Lung (tissue), 11 donors: ENCODE measurements at regions not wholly inside any gene's neighbourhood (a gene's known extent, or its start where the extent isn't known, plus 50 kb on each side); places are given as distances from the start of the nearest gene placed in this dataset.

ENCODE experiments used
- ATAC-seq: fragments of 200-7000 bp; cut with Tn5 transposase; one replicate; pipeline ENCODE4 v1.9.1; 2020; ENCODE audit warnings: moderate number of reproducible peaks; ENCODE audit not compliant: insufficient read depth, low FRiP score
- DNase-seq, 3 donors: peaks; one replicate each; pipeline ENCODE4 v3.0.0-alpha.2; 2013 to 2017
- H3K27ac ChIP-seq, 2 donors: one replicate each; pipeline ENCODE4 v1.5.1; 2013; ENCODE audit warnings: mild to moderate bottlenecking in 2 of 2, moderate library complexity in 2 of 2, control low read depth in 1 of 2, inconsistent platforms in 1 of 2, low read depth in 1 of 2, low read length in 1 of 2
- H3K27me3 ChIP-seq, 3 donors: one replicate each; pipeline ENCODE4 v1.5.1; 2013; ENCODE audit warnings: low read length in 2 of 3; ENCODE audit not compliant: control insufficient read depth in 3 of 3, insufficient read depth in 3 of 3
- H3K36me3 ChIP-seq, 4 donors: one replicate each; pipeline ENCODE4 v1.5.1; 2013; ENCODE audit warnings: low read length in 4 of 4, mild to moderate bottlenecking in 1 of 4, moderate library complexity in 1 of 4; ENCODE audit not compliant: control insufficient read depth in 4 of 4, insufficient read depth in 4 of 4
- H3K4me1 ChIP-seq, 5 donors: one replicate each; pipeline ENCODE4 v1.5.1; 2013; ENCODE audit warnings: low read length in 5 of 5, mild to moderate bottlenecking in 2 of 5, moderate library complexity in 1 of 5; ENCODE audit not compliant: control insufficient read depth in 5 of 5, insufficient read depth in 5 of 5
- H3K4me3 ChIP-seq: one replicate; pipeline ENCODE4 v1.5.1; 2013; ENCODE audit warnings: mild to moderate bottlenecking, control low read depth, moderate library complexity
- H3K9ac ChIP-seq, 2 donors: one replicate each; pipeline ENCODE4 v1.5.1; 2013; ENCODE audit warnings: low read length in 2 of 2, control low read depth in 1 of 2; ENCODE audit not compliant: insufficient read depth in 1 of 2
- H3K9me3 ChIP-seq, 4 donors: one replicate each; pipeline ENCODE4 v1.5.1; 2013; ENCODE audit warnings: low read length in 3 of 4, mild to moderate bottlenecking in 1 of 4, moderate library complexity in 1 of 4; ENCODE audit not compliant: control insufficient read depth in 4 of 4, insufficient read depth in 3 of 4
- WGBS, 2 donors: extraction: QIAGEN DNeasy Blood & Tissue Kit; methylation state at CpG; one replicate each; pipeline ENCODE4 v1.1.7; 2013; 5-methylcytosine and 5-hydroxymethylcytosine counted together
- TF ChIP-seq, protein P1 (sequence below): IDR thresholded peaks from 2 replicates; pipeline ENCODE4 v1.5.1; 2012; ENCODE audit warnings: mild to moderate bottlenecking; ENCODE audit errors: control extremely low read depth, extremely low read depth
- donor health status: control.
- donor health status: control.
- donor health status: Bipolar disorder and iron deficiency.
- donor health status: healthy.
- donor health status: DM: yes; HTN: yes; CAD: no.

DNA sequence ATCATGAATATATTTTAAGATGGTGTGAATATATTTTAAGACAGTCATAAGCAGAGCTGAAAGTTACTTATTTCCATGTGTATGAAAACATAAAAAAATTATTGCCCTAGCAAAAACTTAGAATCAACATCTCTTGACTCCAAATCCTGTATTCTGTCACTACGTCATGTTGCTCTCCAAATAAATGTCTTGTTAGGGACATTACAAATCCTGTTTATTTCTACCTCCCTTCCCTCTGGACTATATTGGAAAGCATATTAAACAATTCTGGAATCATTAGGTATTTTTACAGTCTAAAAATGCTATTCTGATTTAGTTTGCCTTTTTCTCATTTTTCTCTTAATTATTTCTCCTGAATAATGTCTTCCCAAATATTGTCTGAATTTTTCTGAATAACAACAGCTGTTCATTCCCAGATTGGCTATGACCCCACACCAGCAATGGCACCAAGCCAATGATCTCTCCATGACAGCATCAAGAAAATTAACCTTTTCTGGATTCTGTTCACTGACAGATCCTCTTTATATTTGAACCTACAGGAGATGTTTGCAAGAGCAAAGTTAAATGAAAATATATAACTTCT is 523.1 kb downstream of the IQCM start:
- H3K9me3 ChIP-seq: no peaks in the 10 kb centered on the region
- DNase-seq (peak; percentile 15 to 27 (median 15)), ATAC-seq (no peak)
- H3K27ac ChIP-seq: no peak overlapping the region
- TF ChIP-seq, protein P1, sequence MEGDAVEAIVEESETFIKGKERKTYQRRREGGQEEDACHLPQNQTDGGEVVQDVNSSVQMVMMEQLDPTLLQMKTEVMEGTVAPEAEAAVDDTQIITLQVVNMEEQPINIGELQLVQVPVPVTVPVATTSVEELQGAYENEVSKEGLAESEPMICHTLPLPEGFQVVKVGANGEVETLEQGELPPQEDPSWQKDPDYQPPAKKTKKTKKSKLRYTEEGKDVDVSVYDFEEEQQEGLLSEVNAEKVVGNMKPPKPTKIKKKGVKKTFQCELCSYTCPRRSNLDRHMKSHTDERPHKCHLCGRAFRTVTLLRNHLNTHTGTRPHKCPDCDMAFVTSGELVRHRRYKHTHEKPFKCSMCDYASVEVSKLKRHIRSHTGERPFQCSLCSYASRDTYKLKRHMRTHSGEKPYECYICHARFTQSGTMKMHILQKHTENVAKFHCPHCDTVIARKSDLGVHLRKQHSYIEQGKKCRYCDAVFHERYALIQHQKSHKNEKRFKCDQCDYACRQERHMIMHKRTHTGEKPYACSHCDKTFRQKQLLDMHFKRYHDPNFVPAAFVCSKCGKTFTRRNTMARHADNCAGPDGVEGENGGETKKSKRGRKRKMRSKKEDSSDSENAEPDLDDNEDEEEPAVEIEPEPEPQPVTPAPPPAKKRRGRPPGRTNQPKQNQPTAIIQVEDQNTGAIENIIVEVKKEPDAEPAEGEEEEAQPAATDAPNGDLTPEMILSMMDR: no peak
- no peak overlapping the region for H3K4me3 ChIP-seq
- H3K27me3 ChIP-seq: no peaks in the 10 kb centered on the region
- WGBS, 2 donors: 53 to 70% methylated on average over 1 of the region's 1 CpG
- no peaks in the 10 kb centered on the region for H3K36me3 ChIP-seq
- H3K9ac ChIP-seq: no peak overlapping the region
- peaks cover 0 to 10% (median 0%) of the 10 kb centered on the region in 5 donors for H3K4me1 ChIP-seq

GRCh38 chr4:149291463-149291862 is 524.2 kb downstream of the IQCM start:
- no peak for ATAC-seq
- TF ChIP-seq, protein P1: no peak
- H3K27me3 ChIP-seq: no peaks in the 10 kb centered on the region
- peaks cover 0 to 11% (median 0%) of the 10 kb centered on the region in 5 donors for H3K4me1 ChIP-seq
- WGBS, 2 donors: 26 to 72% methylated on average over 1 of the region's 1 CpG
- H3K36me3 ChIP-seq: no peaks in the 10 kb centered on the region
- H3K9ac ChIP-seq: no peak overlapping the region
- DNase-seq: peak; percentile 80 to 85 (median 81)
- H3K4me3 ChIP-seq: no peak overlapping the region
- no peaks in the 10 kb centered on the region for H3K9me3 ChIP-seq
- H3K27ac ChIP-seq: no peak overlapping the region

DNA sequence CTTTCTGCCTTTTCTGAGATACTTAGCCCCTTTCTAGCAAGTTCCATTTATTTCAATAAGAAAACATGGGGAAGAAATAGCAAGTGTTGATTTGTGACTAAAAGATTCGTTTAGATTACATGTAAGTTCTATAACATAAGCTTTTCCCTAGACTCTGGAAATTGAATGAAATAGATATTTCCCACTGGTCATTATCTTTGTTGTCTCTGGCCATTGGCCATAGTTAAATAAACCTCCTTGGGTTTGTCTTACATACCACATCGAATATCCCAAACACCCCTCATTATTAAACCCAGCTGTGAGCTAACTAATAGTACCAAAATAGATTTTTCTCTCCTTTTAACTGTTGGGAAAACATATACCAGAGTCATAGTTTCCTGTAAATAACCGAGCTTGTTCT is 534.8 kb downstream of the IQCM start:
- WGBS, 2 donors: 60 to 69% methylated on average over 3 of the region's 3 CpGs
- TF ChIP-seq, protein P1: no peak
- ATAC-seq (no peak), DNase-seq (peak in 2 of 3 donors; percentile 45 to 47)
- Histone ChIP-seq H3K27ac (no peak overlapping the region), H3K27me3 (no peaks in the 10 kb centered on the region), H3K4me3 (no peak overlapping the region), H3K36me3 (no peaks in the 10 kb centered on the region), H3K9me3 (no peaks in the 10 kb centered on the region), H3K4me1 (peaks cover 0 to 21% (median 8%) of the 10 kb centered on the region in 5 donors), H3K9ac (no peak overlapping the region)

DNA sequence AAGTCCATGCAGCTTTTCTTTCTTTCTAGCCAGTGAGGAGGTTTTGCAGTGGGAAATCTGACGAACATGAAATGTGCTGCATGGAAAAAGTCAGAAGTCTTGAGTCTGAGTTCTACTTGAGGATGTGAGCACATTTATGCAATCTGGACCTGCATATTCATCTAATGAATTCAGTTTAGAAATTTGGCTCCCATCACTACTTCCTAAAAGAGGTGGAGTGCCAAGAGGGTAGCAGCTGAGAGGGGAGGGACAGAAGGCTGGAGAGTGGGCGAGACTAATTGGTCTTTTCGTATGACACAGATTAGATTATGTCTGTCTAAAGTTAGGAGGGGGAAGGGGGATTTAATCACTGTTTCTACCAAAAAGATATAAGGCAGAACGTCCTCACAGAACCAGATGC is 535.9 kb downstream of the IQCM start:
- TF ChIP-seq, protein P1: no peak
- peaks cover 0 to 21% (median 8%) of the 10 kb centered on the region in 5 donors for H3K4me1 ChIP-seq
- ATAC-seq (no peak), DNase-seq (peak; percentile 27 to 68 (median 59))
- no peak overlapping the region for H3K9ac ChIP-seq
- no peaks in the 10 kb centered on the region for H3K36me3 ChIP-seq
- 58 to 66% methylated on average over 4 of the region's 4 CpGs for WGBS, 2 donors
- H3K9me3 ChIP-seq: peaks cover 0 to 4% (median 0%) of the 10 kb centered on the region in 4 donors
- no peak overlapping the region for H3K27ac ChIP-seq
- H3K27me3 ChIP-seq: no peaks in the 10 kb centered on the region
- H3K4me3 ChIP-seq: no peak overlapping the region
